GM19035 (cell line): ENCODE measurements at regions not wholly inside any gene's neighbourhood (a gene's known extent, or its start where the extent isn't known, plus 50 kb on each side); places are given as distances from the start of the nearest gene placed in this dataset.
"Not testable (repeated sequence)": the region's sequence is repeated elsewhere in the genome, so short reads cannot be mapped to it uniquely, and the experiment has no call there.

Source experiments
- ATAC-seq: cut with Tn5 transposase; IDR thresholded peaks from one replicate; pipeline ENCODE4 v1.9.1; 2021; ENCODE audit not compliant: unreplicated experiment

DNA sequence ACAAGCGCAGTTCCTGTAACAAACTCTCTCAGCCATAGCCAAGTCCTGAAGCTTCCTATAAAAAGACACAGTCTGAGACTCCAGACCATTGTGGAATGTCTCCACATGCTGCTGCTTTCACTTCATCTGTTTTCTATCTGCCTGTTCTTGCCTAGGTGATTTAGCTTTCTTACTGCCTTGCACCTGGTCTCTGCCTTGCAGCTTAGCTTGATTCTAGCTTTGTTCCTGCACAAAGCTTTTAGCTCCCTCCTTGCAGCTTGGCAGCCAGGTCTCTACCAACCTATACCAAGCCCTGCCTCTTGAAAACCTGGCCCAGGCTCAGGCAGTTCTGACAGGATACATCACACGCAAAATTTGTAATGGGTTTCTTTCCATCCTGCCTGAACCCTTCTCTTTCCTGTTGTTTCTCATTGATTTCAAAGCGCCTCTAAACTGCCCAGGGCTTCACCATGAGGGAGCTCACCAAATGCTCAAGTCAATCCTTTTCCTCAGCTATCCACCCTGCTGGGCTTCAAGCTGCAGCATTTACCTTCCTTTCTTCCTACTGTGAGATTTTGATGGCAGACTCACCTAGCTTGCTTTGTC, 941.3 kb upstream of the NXPH2 start:
- no peak for ATAC-seq

DNA sequence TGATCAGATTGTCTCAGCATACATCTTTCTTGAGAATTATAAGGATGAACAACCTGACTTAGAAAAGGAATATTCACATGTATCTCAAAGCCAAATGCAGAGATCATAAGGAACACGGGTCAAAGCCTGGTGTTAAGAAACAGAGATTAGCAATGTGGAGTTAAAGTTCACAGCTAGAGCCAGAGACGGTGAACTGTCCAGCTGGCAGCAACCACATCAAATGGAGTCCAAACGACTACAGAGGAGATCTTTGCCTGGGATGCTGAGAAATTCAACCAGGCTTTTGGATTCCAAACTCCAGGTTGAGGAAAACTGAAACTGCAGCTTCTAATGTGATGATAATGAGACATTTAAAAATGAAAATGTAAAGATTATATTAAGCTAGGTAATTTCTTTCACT, 939.9 kb upstream of the NXPH2 start:
- ATAC-seq = no peak

DNA sequence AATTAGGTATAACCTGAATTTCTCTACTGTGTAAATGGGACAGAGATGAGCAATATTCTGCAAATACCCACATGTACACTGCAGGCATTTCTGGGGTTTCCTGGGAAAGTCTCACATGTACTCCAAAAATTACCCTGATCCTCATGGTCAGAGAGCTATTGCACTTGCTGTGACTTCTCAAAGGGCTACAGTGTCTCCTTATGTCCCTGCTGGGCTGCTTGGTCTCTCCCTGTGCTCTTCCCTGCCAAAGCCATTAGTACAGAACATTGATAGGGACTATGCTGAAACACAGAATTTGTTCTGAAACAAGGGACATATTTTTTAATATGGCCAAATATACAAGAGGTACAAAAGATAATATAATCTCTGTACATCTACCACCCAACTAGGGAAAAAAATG, 924.4 kb upstream of the NXPH2 start:
- ATAC-seq = no peak

DNA sequence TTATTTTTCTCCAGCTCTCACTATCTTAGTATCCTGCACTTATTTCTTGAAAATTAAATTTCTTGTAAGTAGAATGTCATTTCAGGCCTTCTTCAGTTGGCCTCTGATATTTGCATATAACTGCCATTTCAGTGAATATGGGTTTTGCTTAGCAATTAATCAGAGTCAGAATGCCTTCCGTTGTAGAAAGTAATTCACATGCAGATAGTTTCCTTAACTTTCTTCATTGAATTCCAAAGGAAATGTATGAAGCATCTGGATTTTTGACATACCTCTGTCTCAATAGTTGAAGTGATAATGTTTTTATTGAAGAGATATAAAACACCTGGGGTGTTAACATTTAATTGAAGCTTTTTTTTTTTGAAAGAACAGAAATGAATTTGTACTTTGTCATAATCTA, 914.1 kb upstream of the NXPH2 start:
- ATAC-seq = no peak

DNA sequence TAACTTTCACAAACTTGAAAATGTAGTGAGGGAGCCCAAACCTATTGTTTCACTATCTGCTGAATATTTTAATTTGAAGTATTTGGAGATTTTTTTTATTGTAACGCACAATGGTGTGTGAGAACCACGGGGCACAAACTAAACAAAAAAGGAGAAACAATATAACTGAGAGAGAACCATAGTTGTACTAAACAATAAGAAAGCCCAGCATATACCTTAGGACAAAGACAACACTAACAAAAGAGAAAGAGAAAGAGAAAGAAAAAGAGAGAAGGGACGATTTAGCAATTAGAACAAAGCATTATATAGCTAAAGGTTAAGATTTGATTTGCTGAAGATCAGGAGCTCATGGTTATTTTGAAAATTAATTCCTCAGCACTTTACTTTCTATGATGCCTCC, 906.0 kb upstream of the NXPH2 start:
- ATAC-seq = no peak

DNA sequence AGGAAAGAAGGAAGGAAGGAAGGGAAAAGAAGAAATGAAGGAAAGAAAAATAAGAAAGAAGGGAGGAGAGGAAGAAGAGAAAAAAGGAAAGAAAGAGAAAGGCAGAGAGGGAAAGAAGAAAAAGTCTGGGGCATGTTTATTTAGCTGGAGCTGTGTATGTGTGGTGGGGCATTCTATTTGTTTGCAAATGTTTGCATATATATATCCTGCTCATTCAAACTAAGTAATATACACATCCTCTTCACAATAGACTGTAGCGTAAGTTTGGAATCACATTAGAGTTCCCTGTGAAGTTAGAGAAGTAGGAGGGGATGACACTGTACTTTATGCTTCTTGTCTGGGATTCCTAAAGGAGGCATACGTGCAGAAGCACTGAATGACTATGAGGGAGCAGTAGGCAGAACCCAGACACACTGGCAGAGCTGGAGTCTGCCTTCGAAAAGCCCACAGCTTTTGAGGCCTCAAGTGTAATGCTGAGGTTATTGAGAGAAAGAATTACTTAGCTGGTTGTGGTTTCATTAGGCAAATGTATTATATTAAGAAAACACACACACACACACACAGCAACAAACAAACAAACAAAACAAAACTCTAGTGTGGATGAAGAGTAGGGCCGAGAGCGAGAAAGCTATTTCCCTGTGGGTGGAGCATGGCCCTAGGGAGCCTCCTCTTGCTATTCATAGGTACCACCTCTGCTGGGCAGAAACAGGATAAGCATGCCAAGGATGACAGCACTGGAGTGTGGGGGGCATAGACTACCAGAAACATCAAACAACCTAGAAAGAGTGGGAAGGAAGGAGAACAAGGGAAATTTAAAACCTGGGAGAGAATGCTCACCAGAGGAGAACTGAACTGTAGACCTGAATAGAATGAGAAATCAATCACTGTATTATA, 905.1 kb upstream of the NXPH2 start:
- no peak for ATAC-seq

DNA sequence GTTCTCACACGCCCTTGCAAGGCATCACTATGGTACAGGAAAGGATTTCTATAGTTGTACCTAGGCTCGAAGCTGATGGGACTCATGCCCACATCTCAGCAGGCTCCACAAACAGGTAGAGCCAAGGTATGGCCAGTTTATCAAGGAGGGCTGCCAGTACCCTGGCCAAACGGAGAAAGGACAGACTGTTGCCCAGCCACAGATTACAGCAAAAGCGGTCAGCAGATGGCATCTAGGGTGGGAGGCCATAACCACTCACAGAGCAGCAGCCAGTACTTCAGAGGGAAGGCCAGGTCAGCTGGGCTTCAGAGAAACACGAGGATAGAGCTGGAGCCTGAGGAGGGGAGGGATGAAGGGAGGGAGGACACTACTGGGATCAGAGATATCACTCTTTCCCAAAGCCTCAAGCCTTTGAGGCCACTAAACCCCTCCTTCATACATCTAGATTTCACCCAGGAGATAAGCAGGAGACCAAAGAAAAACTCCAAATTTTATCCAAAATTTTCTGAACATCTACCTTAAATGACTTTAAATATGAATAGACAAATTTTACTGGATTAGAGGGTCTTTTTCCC, 904.2 kb upstream of the NXPH2 start:
- no peak for ATAC-seq

DNA sequence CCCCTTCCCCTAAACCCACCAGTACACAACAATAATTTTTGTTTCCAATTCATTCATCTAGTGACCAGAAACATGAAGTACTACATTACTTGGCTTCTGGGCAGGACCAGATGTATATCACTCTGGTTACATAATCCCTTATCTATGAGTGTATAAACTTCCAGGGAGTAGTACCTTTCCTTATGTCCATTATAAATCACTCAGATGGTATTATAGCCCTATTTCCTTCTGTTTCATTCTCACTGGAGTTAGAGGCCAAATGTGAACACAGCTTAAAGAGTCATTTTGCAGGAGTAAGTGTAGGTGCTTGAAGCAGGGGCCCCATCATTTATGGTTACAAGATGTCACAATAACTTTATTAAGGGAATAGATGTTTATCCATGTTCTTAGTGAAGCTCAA, 894.4 kb upstream of the NXPH2 start:
- ATAC-seq = no peak

DNA sequence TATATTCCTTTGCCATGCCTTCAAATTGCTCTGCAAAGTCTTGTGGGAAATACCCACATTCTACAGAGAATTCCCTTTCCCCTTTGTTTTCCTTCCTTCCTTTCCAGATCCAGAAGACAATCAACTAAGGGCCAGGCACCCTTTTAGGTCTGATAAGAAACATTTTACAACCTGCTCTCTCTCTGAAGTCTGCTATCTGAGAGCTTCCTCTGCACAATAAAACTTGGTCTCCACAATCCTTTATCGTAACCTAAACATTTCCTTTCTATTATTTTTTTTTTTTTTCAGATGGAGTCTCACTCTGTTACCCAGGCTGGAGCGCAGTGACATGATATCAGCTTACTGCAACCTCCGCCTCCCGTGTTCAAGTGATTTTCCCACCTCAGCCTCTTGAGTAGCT, 893.3 kb upstream of the NXPH2 start:
- ATAC-seq = not testable (repeated sequence)

DNA sequence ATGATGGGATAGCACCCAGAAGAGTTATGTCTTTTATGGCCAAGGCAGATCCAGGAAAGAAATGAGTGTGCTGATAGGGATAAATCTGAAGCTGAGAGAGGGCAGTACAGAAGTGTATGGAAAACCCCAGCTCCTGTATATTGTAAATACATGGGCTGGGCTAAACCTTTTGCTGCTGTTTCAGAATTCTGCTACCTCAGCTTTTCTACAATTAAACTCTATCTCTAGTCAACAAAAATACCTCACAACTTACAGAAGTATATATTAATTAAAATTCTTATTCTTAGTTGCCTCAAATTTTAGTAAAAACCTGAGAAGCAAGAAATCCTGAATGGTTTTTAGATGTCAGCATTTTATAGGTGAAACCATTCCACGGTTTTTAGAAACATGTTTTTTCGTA, 889.5 kb upstream of the NXPH2 start:
- ATAC-seq = no peak

DNA sequence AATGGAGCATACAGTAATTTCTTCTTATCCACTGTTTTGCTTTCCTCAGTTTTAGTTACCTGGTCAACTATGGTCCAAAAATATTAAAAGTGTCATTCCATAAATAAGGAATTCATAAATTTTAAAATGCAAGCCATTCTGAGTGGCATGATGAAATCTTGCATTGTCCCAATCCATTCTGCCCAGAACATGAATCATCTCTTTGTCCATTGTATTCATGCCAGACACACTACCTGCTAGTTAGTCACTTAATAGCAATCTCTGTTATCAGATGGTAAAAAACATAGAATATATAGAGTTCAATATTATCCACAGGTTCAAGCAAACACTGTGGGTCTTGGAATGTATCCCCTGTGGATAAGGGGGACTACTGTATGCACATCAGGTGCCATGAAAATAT, 872.2 kb upstream of the NXPH2 start:
- ATAC-seq = no peak

DNA sequence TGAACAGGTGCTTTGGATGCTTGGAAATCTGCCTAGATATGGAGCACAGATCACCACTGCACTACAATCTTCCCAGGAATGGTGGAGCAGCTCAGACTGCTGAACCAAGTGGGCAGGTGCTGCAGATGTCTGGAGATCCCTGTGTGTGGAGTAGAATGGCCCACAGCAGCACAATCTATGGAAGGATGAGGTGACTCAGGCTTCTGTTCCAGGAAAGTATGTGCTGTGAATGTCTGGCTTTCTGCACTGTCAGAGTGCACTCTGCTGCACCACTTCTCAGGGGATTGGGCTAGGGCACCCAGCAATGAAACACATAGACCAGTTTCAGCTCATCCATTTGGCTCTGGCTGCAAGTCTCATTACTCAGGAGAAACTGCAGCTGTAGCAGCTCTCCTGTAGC, 865.4 kb upstream of the NXPH2 start:
- ATAC-seq = no peak

DNA sequence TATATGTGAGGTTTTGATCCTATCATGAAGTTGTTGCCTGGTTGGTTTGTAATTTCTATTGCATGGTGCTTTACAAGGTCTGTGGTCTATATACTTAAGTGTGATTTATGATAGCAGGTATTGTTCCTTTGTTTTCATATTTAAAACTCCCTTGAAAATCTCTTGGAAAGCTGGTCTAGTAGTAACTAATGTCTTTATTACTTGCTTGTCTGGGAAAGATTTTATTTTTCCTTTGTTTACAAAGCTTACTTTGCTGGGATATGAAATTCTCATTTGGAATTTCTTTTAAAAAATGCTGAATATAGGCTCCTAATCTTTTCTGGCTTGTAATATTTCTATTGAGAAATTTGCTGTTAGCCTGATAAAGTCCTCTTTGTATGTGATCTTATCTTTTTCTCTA, 862.9 kb upstream of the NXPH2 start:
- no peak for ATAC-seq

DNA sequence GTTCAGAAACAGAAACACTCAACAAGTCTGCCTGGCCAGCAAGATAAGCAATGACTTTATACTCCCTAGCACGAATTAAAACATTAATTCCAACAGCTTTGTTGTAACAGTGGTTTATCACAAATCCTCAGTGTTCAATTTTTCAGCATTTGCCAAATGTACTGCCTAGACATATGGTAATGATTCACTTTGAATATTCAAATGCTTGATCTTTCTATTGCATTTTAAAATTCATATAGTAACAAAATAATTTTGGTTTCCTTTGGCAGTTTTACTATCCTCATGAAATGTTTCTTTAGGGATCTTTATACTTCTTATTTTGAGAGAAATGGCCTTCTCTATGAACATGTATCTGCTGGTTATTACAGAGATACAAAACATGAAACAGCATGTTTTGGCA, 851.8 kb upstream of the NXPH2 start:
- no peak for ATAC-seq

DNA sequence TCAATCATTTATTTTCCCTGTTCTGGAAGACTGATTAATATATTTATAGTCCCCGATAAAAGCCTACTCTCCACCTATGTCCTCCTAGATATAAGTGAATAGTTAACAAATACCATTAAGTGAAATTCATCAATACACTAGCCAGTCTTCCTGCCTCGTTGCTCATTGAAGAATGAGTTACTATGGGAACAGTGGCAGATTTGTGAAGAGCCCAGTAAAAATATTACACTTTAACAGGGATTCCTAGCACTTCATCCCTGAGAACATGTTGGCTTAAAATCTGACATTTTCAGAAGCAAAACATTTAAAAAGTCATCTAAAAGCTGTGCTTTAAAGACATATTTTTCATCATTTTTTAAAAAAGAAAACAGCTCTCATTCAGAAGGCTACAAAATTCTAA, 848.7 kb upstream of the NXPH2 start:
- no peak for ATAC-seq

DNA sequence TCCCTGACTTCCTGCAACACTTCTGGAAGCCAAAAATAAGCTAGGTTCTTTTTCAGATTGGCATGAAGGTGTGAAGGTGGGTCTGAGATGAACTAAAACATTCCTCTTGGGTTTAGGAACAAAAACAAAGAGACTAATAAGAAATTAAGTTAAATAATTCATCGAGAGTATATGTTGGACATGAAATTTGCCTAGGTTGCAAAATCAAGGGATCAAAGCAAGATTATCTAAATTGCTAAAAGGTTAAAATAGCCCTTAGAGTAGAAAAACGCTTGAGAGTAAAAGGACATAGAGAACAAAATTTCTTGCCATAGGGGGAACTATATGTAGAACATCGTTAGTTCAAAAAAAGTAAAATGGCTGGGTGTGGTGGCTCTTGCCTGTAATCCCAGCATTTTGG, 845.9 kb upstream of the NXPH2 start:
- no peak for ATAC-seq

DNA sequence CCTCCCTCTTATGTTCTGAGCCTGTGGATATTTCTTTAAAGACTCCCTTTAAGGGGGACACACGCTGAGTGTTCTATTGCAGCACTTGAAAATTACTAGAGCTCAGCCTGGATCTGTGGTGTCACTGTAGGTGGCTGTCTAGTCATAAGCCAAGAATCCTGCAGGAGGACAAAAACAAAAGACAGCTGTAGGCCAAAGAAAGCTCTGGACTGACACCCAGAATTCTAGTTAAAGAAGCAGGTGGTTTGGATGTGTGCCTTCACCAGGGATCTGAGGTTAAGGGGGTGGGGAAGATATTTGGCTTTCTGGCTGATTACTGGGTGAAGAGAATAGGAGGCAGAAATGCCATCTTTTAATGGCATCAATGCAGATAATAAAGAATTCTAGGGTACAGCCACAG, 842.5 kb upstream of the NXPH2 start:
- no peak for ATAC-seq

DNA sequence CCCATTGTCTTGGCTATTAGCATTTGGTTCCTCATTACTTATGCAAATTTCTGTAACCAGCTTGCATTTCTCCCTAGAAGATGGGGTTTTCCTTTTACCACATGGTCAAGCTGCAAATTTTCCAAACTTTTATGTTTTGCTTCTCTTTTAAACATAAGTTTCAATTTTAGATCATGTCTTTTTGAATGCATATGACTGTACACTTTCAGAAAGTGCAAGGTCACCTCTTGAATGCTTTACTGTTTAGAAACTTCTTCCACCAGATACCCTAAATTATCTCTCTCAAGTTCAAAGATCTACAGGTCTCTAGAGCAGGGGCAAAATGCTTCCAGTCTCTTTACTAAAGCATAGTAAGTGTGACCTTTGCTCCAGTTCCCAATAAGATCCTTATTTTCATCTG, 837.6 kb upstream of the NXPH2 start:
- no peak for ATAC-seq

DNA sequence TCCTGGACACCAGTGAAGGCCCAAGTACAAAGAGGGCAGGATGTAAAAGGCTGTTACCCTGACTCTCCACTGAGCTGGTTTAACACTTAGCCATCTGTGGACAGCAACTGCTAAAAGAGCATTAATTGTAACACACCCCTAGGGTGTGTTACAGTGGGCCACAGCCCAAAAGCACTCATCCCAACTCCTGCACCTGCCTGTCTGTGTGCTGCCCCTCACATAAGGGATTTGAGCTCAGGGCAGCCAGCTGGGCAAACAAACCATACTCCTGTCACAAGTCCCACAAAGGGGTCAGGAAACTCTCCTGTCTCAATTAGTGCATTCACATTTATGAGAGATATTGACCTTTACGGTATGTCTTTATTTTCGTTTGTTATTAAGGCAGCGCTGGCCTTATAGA, 833.1 kb upstream of the NXPH2 start:
- no peak for ATAC-seq

DNA sequence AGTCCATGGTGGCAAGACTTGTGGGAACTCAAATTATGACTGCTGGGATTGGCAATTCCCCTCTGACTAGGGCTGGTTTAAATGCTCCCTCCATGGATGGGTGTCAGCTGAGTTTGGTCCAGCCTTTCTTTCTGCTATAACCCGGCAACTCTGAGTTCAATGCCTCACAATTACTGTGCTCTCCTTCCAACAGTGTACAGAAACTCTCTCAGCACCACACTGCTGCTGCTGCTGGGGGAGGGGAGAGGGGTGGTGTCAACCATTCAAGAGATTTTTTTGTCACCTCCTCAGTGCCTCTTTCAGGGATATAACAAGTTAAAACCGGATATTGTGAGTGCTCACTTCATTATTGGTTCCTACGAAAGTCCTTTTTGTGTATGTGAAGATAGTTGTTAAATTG, 830.3 kb upstream of the NXPH2 start:
- ATAC-seq = no peak

DNA sequence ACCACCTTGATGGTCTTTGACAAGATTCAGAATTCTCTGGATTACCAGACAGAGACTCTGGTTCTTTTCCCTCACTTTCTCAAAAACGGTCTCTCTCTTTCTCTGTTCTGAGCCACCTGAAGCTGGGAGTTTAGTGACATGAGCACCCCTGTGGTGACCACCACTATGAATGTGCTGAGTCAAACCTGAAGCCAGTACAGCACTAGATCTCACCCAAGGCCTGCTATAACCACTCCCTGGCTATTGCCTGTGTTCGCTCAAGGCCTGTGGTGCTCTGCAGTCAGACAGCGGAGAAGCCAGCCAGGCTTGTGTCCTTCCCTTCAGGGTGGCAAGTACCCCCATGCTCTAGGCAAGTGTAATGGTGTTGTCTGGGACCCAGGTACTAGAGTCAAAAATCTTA, 828.9 kb upstream of the NXPH2 start:
- no peak for ATAC-seq

DNA sequence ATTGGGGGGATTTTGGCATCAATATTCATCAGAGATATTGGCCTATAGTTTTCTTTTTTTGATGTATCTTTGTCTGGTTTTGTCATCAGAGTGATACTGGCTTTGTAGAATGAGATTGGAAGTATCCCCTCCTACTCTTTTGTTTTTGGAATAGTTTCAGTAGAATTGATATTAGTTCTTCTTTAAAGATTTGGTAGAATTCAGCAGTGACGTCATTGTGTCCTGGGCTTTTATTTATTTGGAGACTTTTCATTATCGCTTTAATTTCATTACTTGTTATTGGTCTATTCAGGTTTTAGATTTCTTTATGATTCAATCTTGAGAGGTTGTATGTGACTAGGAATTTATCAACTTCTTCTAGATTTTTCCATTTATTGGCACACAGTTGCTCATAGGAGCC, 825.5 kb upstream of the NXPH2 start:
- no peak for ATAC-seq

DNA sequence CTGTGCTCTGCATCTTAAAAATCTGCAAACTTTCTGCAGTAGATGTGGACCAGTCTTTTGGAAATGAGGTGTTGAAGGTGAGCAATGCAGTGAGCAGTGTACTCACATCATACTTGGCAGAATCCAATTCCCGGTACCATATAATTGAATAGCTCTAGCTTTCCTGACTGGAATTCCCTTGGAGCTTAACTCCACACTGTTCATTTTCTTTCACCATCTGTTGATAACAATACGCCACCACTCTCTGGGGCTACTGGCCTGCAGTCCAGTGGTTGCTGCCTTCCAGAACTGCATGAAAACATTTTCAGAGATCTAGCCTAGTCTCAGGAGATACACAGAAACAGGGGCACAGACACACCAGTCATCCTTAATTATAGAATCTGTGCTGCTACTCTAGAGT, 820.0 kb upstream of the NXPH2 start:
- ATAC-seq = no peak
